H1 (cell line): ENCODE measurements at regions not wholly inside any gene's neighbourhood (a gene's known extent, or its start where the extent isn't known, plus 50 kb on each side); places are given as distances from the start of the nearest gene placed in this dataset.
"Not testable (repeated sequence)": the region's sequence is repeated elsewhere in the genome, so short reads cannot be mapped to it uniquely, and the experiment has no call there.

ENCODE experiments used
- CBX5 ChIP-seq: fragments of 300-800, 300-1000 bp; sonication (generic); IDR thresholded peaks from 2 replicates; pipeline ENCODE4 v1.7.1; 2016; ENCODE audit warnings: antibody characterized with exemption, low read length, low read depth
- EZH2 ChIP-seq: fragments of 200-600 bp; sonication (generic); IDR thresholded peaks from 2 replicates; pipeline ENCODE4 v1.7.1; 2012; ENCODE audit warnings: low read depth, mild to moderate bottlenecking, moderate library complexity, low read length, inconsistent platforms; ENCODE audit not compliant: severe bottlenecking
- JUND ChIP-seq: IDR thresholded peaks from 2 replicates; pipeline ENCODE4 v1.6.1; 2011; ENCODE audit warnings: mild to moderate bottlenecking, improper control_type of control experiment, low read length
- RXRA ChIP-seq: IDR thresholded peaks from 2 replicates; pipeline ENCODE4 v1.6.1; 2011; ENCODE audit warnings: low read depth, mild to moderate bottlenecking, low read length, moderate library complexity; ENCODE audit not compliant: insufficient read depth
- SP1 ChIP-seq: IDR thresholded peaks from 2 replicates; pipeline ENCODE4 v1.6.1; 2011; ENCODE audit warnings: low read depth, low read length
- TF ChIP-seq, protein P1 (sequence below), 3 experiments: IDR thresholded peaks; 1 replicate in 2 of 3; 2 replicates in 1 of 3; pipeline versions ENCODE4 v1.5.1 to v1.6.1; 2011; ENCODE audit warnings: low read length in 3 of 3, mild to moderate bottlenecking in 3 of 3, inconsistent platforms in 2 of 3, low read depth in 1 of 3, moderate library complexity in 1 of 3; ENCODE audit not compliant: insufficient read depth in 1 of 3; ENCODE audit errors: control extremely low read depth in 1 of 3

DNA sequence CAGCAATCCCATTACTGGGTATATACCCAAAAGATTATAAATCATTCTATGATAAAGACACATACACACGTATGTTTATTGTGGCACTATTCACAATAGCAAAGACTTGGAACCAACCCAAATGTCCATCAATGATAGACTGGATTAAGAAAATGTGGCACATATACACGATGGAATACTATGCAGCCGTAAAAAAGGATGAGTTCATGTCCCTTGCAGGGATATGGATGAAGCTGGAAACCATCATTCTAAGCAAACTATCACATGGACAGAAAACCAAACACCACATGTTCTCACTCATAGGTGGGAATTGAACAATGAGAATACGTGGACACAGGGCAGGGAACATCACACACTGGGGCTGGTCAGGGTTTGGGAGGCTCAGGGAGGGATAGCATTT, 87.4 kb upstream of the CAB39 start:
- TF ChIP-seq, protein P1, sequence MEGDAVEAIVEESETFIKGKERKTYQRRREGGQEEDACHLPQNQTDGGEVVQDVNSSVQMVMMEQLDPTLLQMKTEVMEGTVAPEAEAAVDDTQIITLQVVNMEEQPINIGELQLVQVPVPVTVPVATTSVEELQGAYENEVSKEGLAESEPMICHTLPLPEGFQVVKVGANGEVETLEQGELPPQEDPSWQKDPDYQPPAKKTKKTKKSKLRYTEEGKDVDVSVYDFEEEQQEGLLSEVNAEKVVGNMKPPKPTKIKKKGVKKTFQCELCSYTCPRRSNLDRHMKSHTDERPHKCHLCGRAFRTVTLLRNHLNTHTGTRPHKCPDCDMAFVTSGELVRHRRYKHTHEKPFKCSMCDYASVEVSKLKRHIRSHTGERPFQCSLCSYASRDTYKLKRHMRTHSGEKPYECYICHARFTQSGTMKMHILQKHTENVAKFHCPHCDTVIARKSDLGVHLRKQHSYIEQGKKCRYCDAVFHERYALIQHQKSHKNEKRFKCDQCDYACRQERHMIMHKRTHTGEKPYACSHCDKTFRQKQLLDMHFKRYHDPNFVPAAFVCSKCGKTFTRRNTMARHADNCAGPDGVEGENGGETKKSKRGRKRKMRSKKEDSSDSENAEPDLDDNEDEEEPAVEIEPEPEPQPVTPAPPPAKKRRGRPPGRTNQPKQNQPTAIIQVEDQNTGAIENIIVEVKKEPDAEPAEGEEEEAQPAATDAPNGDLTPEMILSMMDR (IDR thresholded peaks at IDR 0.05; ENCODE audit: control extremely low read depth in 1 of 3, insufficient read depth in 1 of 3, low read depth in 1 of 3, low read length in 3 of 3), result not testable (repeated sequence)
- not testable (repeated sequence) for TF ChIP-seq JUND, EZH2, SP1, RXRA, CBX5
